Effector memory CD8-positive, alpha-beta T cell (primary cell): ENCODE measurements at regions not wholly inside any gene's neighbourhood (a gene's known extent, or its start where the extent isn't known, plus 50 kb on each side); places are given as distances from the start of the nearest gene placed in this dataset.

Source experiments
- ATAC-seq: fragments of 150-1000 bp; cut with Tn5 transposase; replicated peaks from 2 replicates; pipeline ENCODE4 v1.10.0; 2021; ENCODE audit warnings: mild to moderate bottlenecking, moderate library complexity
- DNase-seq, 3 experiments: peaks; one replicate each; pipeline ENCODE4 v3.0.0; 2021
- H3K27ac Mint-ChIP-seq, 2 donors: one replicate each; pipeline ENCODE4 v1.8.0; 2022; ENCODE audit warnings: mild to moderate bottlenecking in 2 of 2, mixed read lengths in 2 of 2, moderate library complexity in 2 of 2
- H3K27me3 Mint-ChIP-seq, 2 donors: one replicate each; pipeline ENCODE4 v1.8.0; 2022; ENCODE audit warnings: mixed read lengths in 2 of 2
- H3K36me3 Mint-ChIP-seq: one replicate; pipeline ENCODE4 v1.8.0; 2022; ENCODE audit warnings: mild to moderate bottlenecking, moderate library complexity, mixed read lengths; ENCODE audit not compliant: insufficient read depth
- H3K4me1 Mint-ChIP-seq, 2 donors: one replicate each; pipeline ENCODE4 v1.8.0; 2022; ENCODE audit warnings: low read depth in 2 of 2, mixed read lengths in 2 of 2
- H3K4me3 Mint-ChIP-seq, 2 donors: one replicate each; pipeline ENCODE4 v1.8.0; 2022; ENCODE audit warnings: mild to moderate bottlenecking in 2 of 2, mixed read lengths in 2 of 2, moderate library complexity in 2 of 2
- H3K9me3 Mint-ChIP-seq, 2 donors: one replicate each; pipeline ENCODE4 v1.8.0; 2022; ENCODE audit warnings: mixed read lengths in 2 of 2

DNA sequence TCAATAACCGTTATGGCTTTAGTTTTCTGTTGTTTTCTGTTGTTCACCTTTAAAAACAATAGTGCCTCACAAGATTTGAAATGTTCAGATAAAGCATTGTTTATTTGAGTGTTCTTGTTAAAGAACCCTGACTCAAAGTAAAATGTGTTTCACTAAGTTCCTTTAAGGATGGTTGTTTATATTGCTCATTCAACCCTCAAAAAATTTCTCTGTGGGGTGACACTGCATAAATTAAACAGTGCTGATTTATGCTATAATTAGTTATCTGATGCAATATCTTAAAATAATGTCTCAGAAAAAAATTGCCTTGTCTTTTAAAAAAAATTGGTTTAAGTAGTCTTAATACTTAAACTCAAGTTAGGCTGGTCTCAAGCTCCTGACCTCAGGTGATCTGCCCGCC is 775.1 kb downstream of the FLRT2 start:
- Mint-ChIP-seq H3K27ac (no peak overlapping the region), H3K4me3 (no peak overlapping the region), H3K27me3 (no peaks in the 10 kb centered on the region), H3K9me3 (peaks cover 7% of the 10 kb centered on the region in 2 donors), H3K4me1 (no peaks in the 10 kb centered on the region), H3K36me3 (no peaks in the 10 kb centered on the region)
- ATAC-seq (no peak), DNase-seq (no peak)

DNA sequence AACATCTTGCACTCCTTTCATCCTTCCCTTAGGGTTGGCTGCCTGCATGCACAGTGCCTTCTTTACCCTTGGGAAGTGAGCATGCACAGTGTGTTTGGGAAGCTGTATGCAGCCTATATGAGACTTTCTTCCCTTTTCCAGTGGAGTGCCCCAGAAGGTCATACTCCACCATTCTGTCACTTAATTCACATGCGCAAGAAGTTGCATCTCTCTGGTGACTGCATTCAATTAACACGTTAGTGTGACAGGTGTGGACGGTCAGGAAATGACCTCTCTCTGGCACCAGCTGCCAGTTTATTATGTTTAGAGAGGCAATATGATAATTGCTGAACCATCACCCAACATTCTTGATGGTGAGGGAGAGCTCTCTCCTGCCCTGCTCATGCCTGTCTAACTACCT is 770.0 kb downstream of the FLRT2 start:
- ATAC-seq = no peak
- H3K36me3 Mint-ChIP-seq = no peaks in the 10 kb centered on the region
- no peak for DNase-seq
- H3K9me3 Mint-ChIP-seq = peaks cover 0 to 3% of the 10 kb centered on the region in 2 donors
- H3K27me3 Mint-ChIP-seq = no peaks in the 10 kb centered on the region
- no peak overlapping the region for H3K27ac Mint-ChIP-seq
- no peak overlapping the region for H3K4me3 Mint-ChIP-seq
- H3K4me1 Mint-ChIP-seq = no peaks in the 10 kb centered on the region

DNA sequence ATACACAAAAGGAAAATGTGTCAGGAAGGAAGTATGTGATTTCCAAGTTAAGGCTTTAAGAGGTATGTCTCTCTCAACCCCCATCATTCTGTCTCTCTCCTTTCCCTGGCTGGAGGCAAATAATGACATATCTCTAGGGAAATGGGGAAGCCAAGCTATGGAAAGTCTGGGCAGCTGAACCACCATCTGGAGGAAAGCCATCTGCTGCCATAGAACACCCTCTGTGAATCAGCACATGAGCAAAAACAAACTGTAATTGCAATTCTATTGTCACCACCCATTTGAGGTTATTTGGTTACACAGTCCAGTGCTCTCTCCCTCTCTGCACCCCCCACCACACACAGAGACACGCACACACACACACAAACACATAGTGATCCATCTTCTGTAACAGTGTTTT is 766.2 kb downstream of the FLRT2 start:
- Mint-ChIP-seq H3K4me3 (no peak overlapping the region), H3K27me3 (no peaks in the 10 kb centered on the region), H3K4me1 (no peaks in the 10 kb centered on the region), H3K27ac (no peak overlapping the region), H3K36me3 (no peaks in the 10 kb centered on the region), H3K9me3 (peaks cover 0 to 3% of the 10 kb centered on the region in 2 donors)
- no peak for ATAC-seq
- no peak for DNase-seq

DNA sequence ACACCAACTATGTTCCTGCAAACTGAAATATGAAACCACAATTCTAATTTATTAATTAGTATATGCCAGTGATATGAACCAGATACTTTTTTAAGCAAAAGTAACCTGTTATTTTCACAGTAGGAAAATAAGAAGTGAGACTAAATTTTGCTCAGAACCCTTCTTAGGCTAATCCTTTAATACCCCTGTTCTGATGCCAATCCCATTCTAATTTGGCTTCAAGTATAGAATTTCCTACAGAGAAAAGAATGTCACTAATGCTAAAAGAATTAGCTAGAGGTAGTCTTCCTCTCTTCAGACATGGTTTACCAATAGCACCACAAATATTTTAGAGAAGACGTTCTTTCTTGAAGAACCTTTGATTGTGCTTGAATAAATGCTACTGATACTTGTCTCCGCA is 758.4 kb downstream of the FLRT2 start:
- Mint-ChIP-seq H3K27ac (no peak overlapping the region), H3K36me3 (no peaks in the 10 kb centered on the region), H3K4me3 (no peak overlapping the region), H3K27me3 (no peaks in the 10 kb centered on the region), H3K4me1 (no peaks in the 10 kb centered on the region), H3K9me3 (peaks cover 0 to 15% of the 10 kb centered on the region in 2 donors)
- DNase-seq (no peak), ATAC-seq (no peak)

DNA sequence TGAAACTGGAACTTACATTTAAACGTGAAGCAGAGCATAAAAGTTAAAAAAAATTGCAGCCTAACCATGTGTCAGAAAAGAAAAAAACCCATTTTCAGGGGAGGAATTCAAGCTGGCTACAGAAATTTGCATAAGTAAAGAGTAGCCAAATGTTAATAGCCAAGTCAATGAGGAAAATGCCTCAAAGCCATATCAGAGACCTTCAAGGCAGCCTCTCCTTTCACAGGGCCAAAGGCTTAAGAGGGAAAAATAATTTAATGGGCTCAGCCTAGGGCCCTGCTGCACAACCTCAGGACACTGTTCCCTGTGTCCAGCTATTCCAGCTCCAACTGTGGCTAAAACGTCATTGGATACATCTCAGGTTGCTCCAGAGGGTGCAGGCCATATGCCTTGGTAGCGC is 749.5 kb downstream of the FLRT2 start:
- ATAC-seq (no peak), DNase-seq (no peak)
- no peaks in the 10 kb centered on the region for H3K36me3 Mint-ChIP-seq
- no peaks in the 10 kb centered on the region for H3K4me1 Mint-ChIP-seq
- no peaks in the 10 kb centered on the region for H3K27me3 Mint-ChIP-seq
- H3K9me3 Mint-ChIP-seq = peaks cover 0 to 8% of the 10 kb centered on the region in 2 donors
- no peak overlapping the region for H3K4me3 Mint-ChIP-seq
- H3K27ac Mint-ChIP-seq = no peak overlapping the region

DNA sequence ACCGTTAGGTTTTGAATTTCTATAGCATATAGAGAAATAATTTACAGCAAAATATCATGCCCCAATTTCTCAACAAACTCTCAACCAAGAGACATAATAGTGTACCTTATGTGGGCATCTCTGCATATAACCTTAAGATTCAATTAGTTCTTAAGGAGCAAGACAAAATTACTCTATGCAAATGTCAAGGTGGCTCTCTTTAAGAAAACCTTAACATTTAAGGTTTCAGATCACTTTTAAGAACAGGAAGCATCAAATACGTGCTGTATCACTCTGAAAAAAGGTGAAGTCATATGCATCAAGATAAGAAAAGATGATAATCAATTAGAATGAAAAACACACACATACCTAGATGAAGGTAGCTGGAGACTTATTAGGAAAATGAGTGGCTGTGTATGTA is 728.0 kb downstream of the FLRT2 start:
- Mint-ChIP-seq H3K36me3 (no peaks in the 10 kb centered on the region), H3K9me3 (peaks cover 0 to 6% of the 10 kb centered on the region in 2 donors), H3K4me1 (no peaks in the 10 kb centered on the region), H3K4me3 (no peak overlapping the region), H3K27ac (no peak overlapping the region), H3K27me3 (no peaks in the 10 kb centered on the region)
- no peak for ATAC-seq
- DNase-seq = no peak

DNA sequence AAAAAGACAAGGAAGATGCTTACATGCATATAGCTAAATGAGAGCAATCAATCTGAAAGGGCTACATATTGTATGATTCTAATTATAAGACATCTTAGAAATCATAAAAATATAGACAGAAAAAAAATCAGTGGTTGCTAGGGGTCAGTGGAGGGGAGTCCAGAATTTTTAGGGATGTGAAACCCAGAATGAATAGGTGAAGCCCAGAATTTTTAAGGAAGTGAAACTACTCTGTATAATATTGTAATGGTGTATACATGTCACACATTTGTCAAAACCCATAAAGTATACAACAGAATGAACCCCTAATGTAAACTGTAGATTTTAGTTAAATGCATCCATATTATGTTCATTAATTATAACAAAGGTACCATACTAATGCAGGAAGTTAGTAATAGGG is 713.2 kb downstream of the FLRT2 start:
- Mint-ChIP-seq H3K27ac (no peak overlapping the region), H3K36me3 (no peaks in the 10 kb centered on the region), H3K9me3 (no peaks in the 10 kb centered on the region), H3K4me3 (no peak overlapping the region), H3K4me1 (no peaks in the 10 kb centered on the region), H3K27me3 (no peaks in the 10 kb centered on the region)
- no peak for DNase-seq
- ATAC-seq = no peak

DNA sequence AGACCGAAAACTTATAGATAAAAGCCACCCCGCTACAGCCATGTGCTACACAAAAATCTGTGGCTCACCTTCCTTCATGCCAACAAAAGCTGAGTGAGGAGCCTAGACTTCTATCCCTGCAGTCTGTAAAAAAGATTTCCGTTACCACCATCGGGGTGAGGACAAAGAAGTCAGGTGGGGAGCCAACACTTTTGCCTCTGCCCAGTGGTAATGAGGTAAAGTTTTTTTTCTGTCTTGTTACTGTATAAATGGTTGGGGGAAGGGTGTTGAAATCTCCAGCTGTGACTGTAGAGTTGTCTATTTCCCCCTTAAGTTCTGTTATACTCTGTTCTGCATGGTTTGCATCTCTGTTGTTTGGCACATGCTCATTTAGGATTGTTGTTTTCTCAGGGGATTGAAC is 707.8 kb downstream of the FLRT2 start:
- H3K4me1 Mint-ChIP-seq = no peaks in the 10 kb centered on the region
- H3K9me3 Mint-ChIP-seq = peaks cover 3 to 7% of the 10 kb centered on the region in 2 donors
- no peak overlapping the region for H3K27ac Mint-ChIP-seq
- H3K27me3 Mint-ChIP-seq = no peaks in the 10 kb centered on the region
- H3K36me3 Mint-ChIP-seq = no peaks in the 10 kb centered on the region
- no peak overlapping the region for H3K4me3 Mint-ChIP-seq
- ATAC-seq (no peak), DNase-seq (no peak)

DNA sequence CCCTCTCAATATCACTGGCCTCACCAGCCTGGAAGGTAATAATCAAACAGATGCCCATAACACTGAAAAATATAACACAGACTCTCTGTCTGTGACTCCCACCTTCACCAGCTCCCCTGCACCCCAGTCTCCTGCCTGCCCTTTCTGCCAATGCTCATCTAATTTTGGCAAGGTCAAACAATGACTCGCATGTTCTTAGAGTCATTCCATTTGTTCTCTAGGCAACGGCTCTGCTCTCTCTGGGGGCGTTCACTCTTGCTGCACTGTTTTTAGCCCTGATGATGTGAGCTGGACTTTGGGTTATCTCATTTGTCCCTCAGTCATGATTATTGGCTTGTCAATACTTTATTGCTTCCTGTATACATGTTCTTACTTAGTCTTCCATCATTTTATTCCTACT is 691.8 kb downstream of the FLRT2 start:
- H3K4me3 Mint-ChIP-seq = no peak overlapping the region
- H3K27ac Mint-ChIP-seq = no peak overlapping the region
- ATAC-seq (no peak), DNase-seq (no peak)
- H3K36me3 Mint-ChIP-seq = no peaks in the 10 kb centered on the region
- no peaks in the 10 kb centered on the region for H3K27me3 Mint-ChIP-seq
- H3K4me1 Mint-ChIP-seq = no peaks in the 10 kb centered on the region
- H3K9me3 Mint-ChIP-seq = peaks cover 0 to 4% of the 10 kb centered on the region in 2 donors

DNA sequence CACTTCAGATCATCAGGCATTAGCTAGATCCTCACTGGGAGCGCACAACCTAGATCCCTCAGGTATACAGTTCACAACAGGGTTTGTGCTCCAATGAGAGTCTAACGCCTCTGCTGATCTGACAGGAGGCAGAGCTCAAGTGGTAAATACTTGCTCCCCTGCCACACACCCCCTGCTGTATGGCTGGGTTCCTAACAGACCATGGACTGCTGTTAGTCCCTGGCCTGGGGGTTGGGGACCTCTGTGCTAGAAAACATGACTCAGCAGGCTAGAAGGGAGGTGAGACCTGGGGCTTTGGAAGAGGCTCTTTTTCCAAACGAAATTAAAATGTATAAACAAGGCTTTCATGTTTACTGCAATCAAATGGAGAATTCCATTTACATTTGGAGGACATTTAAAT is 691.1 kb downstream of the FLRT2 start:
- ATAC-seq (no peak), DNase-seq (no peak)
- Mint-ChIP-seq H3K27ac (no peak overlapping the region), H3K27me3 (no peaks in the 10 kb centered on the region), H3K4me1 (no peaks in the 10 kb centered on the region), H3K9me3 (peaks cover 0 to 4% of the 10 kb centered on the region in 2 donors), H3K4me3 (no peak overlapping the region), H3K36me3 (no peaks in the 10 kb centered on the region)

DNA sequence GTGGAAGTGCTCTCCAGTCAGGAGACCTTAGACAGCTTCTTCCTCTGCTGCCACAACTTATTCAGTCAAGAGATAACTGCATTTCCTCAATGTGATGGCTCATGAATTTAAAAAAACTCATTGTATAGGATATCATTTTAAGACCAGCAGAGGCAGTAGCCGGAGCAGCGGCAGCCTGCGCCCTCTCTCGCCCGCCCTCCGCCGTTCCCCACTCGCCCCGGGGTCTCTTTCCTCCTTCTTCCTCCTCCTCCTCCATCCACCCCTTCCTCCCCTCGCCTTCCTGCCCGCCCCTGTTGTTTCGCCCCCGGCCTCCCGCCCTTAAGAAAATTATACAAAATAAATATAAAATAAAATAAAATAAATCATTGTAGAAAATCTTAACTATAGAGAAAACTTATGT is 687.6 kb downstream of the FLRT2 start:
- Mint-ChIP-seq H3K36me3 (no peaks in the 10 kb centered on the region), H3K27ac (no peak overlapping the region), H3K27me3 (no peaks in the 10 kb centered on the region), H3K4me1 (no peaks in the 10 kb centered on the region), H3K9me3 (peaks cover 0 to 6% of the 10 kb centered on the region in 2 donors), H3K4me3 (no peak overlapping the region)
- no peak for ATAC-seq
- no peak for DNase-seq

DNA sequence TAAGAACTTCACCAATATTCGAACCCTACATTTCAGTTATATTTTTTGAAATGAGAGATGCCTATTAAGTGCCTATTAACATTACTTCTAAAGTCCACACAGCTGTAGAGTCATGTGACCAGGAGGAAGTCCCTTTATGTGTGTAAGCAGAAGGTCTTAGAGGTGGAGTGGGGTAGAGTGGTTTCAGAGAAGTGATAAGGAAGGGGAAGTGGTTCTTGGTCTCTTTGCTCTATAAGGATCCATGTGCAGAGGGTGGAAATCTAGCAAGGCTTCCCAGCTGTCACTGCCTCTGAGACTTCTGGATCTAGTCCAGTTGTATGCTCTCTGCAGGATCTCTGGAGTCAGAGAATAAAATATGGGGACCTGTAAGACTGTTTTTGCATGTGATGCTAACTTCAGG is 673.9 kb downstream of the FLRT2 start:
- Mint-ChIP-seq H3K4me1 (no peaks in the 10 kb centered on the region), H3K4me3 (no peak overlapping the region), H3K27me3 (no peaks in the 10 kb centered on the region), H3K9me3 (peaks cover 0 to 17% of the 10 kb centered on the region in 2 donors), H3K27ac (no peak overlapping the region), H3K36me3 (no peaks in the 10 kb centered on the region)
- ATAC-seq (no peak), DNase-seq (no peak)

DNA sequence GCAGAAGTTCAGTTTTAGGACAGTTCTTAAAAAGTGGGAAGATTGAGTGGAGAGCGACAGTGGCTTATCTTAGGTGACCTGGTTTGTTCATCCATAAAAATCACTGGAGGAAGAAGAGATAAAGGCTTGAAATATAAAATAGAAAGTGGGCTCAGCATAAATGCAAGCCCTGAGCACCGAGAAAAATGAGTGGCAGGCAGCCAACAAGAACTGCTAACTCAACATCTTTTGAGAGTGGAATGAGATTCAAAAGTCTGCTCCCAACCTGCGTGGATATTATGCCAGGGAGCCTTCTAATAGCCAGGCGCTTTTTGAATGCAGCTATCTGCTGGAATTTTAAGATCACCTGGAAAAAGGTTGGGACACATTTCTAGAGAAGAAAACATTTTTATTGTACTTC is 666.5 kb downstream of the FLRT2 start:
- ATAC-seq (no peak), DNase-seq (no peak)
- H3K4me1 Mint-ChIP-seq = no peaks in the 10 kb centered on the region
- H3K27ac Mint-ChIP-seq = no peak overlapping the region
- H3K9me3 Mint-ChIP-seq = peaks cover 0 to 16% of the 10 kb centered on the region in 2 donors
- H3K27me3 Mint-ChIP-seq = no peaks in the 10 kb centered on the region
- no peaks in the 10 kb centered on the region for H3K36me3 Mint-ChIP-seq
- H3K4me3 Mint-ChIP-seq = no peak overlapping the region

DNA sequence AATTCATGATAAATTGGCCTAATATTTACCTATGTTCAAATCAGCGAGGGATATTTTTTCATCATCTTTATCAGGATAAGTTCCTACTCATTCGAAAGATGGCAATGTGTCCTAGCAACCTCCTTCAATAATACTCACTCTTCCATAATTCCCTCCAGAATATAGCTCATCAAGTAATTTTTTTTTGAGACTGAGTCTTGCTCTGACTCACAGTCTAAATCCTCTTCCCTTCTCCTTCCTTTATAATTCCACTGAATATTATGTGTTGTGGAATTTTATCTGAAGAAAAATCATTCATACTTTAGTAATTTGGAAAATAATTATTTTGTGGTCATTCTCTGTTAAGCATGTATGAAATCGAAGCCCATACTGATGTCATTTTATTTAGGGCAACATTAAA is 663.8 kb downstream of the FLRT2 start:
- no peak for DNase-seq
- no peaks in the 10 kb centered on the region for H3K36me3 Mint-ChIP-seq
- no peak overlapping the region for H3K27ac Mint-ChIP-seq
- no peak for ATAC-seq
- H3K4me3 Mint-ChIP-seq = no peak overlapping the region
- H3K9me3 Mint-ChIP-seq = peaks cover 0 to 6% of the 10 kb centered on the region in 2 donors
- H3K4me1 Mint-ChIP-seq = no peaks in the 10 kb centered on the region
- no peaks in the 10 kb centered on the region for H3K27me3 Mint-ChIP-seq

DNA sequence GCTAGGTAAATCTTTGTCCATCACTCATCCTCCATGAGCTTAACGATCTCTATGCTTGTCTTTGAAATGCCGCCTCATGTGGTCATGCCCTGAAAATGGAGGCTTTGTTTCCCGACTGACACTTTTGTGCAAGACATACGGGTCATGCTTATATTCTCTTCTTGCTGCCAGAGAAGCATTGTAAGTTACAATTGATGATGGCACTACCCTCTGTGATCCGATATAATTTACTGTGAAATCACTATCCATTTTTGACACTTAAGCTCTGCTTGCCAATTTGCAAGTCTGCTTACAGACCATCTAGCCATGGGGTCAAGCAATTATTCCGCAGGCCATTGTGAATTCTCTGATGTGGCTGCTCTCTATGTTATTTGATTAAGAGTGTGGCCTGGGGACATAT is 650.0 kb downstream of the FLRT2 start:
- Mint-ChIP-seq H3K27me3 (no peaks in the 10 kb centered on the region), H3K4me1 (no peaks in the 10 kb centered on the region), H3K9me3 (peaks cover 4 to 7% of the 10 kb centered on the region in 2 donors), H3K36me3 (no peaks in the 10 kb centered on the region), H3K27ac (no peak overlapping the region), H3K4me3 (no peak overlapping the region)
- DNase-seq (no peak), ATAC-seq (no peak)
